Mucosa of descending colon (tissue), 3 donors: ENCODE measurements at regions not wholly inside any gene's neighbourhood (a gene's known extent, or its start where the extent isn't known, plus 50 kb on each side); places are given as distances from the start of the nearest gene placed in this dataset.

Source experiments
- ATAC-seq: fragments of 200-7000 bp; cut with Tn5 transposase; one replicate; pipeline ENCODE4 v1.9.1; 2020; ENCODE audit warnings: mild to moderate bottlenecking, moderate library complexity
- DNase-seq, 3 donors: peaks; one replicate each; pipeline ENCODE4 v3.0.0-alpha.2; 2020
- H3K36me3 ChIP-seq: fragments of 200-600 bp; one replicate; pipeline ENCODE4 v1.8.0; 2021; ENCODE audit warnings: low read depth, mild to moderate bottlenecking
- H3K4me1 ChIP-seq: fragments of 200-600 bp; one replicate; pipeline ENCODE4 v1.8.0; 2021; ENCODE audit warnings: low read depth, mild to moderate bottlenecking
- H3K4me3 ChIP-seq: fragments of 200-600 bp; one replicate; pipeline ENCODE4 v1.8.0; 2021; ENCODE audit warnings: mild to moderate bottlenecking
- H3K9me3 ChIP-seq: fragments of 200-600 bp; one replicate; pipeline ENCODE4 v1.8.0; 2021; ENCODE audit warnings: mild to moderate bottlenecking
- intact Hi-C, 2 donors: fragments of 100-400 bp; cut with DNase I in 1 of 2; cut with micrococcal nuclease in 1 of 2; formaldehyde crosslinking; loops; one replicate each; pipeline versions ENCODE4 v1.11.0 to v1.11.1; 2022; cut with DNase I, micrococcal nuclease
- TF ChIP-seq, protein P1 (sequence below): fragments of 200-600 bp; IDR thresholded peaks from one replicate; pipeline ENCODE4 v1.8.0; 2022; ENCODE audit warnings: antibody characterized with exemption, mild to moderate bottlenecking
- donor health status: DM: no; HTN: no; CAD: no; lungs with moderate emphysema.
- donor health status: DM: no; HTN: no; CAD: no.
- donor health status: DM: no; HTN: yes; CAD: no.

DNA sequence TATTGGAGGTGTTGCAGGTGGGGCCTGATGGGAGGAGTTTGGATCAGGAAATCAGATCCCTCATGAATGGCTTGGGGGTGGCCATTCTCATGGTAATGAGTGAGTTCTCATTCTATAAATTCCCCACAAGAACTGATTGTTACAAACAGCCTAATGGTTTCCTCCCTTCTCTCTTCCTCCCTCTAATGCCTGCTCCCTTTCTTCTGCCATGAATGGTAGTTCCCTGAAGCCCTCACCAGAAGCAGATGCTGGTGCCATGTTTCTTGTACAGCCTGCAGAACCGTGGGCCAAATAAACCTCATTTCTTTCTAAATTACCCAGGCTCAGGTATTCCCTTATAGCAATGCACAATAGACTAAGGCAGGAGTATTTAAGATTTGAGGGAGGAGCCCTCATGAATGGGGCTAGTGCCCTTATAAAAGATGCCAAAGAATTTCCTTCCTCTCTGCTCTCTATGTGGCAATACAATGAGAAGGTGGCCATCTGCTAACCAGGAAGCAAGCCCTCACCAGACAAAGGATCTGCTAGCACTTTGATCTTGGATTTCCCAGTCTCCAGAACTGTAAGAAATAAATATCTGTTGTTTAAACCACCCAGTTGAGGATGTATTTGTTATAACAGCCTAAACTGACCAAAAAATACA lies 251.8 kb downstream of the ZEB2 start:
- no peak overlapping the region for H3K4me3 ChIP-seq
- intact Hi-C loops: no loop called here
- no peaks in the 10 kb centered on the region for H3K4me1 ChIP-seq
- no peak for DNase-seq
- no peaks in the 10 kb centered on the region for H3K9me3 ChIP-seq
- no peak for ATAC-seq
- TF ChIP-seq, protein P1, sequence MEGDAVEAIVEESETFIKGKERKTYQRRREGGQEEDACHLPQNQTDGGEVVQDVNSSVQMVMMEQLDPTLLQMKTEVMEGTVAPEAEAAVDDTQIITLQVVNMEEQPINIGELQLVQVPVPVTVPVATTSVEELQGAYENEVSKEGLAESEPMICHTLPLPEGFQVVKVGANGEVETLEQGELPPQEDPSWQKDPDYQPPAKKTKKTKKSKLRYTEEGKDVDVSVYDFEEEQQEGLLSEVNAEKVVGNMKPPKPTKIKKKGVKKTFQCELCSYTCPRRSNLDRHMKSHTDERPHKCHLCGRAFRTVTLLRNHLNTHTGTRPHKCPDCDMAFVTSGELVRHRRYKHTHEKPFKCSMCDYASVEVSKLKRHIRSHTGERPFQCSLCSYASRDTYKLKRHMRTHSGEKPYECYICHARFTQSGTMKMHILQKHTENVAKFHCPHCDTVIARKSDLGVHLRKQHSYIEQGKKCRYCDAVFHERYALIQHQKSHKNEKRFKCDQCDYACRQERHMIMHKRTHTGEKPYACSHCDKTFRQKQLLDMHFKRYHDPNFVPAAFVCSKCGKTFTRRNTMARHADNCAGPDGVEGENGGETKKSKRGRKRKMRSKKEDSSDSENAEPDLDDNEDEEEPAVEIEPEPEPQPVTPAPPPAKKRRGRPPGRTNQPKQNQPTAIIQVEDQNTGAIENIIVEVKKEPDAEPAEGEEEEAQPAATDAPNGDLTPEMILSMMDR: no peak
- H3K36me3 ChIP-seq: no peaks in the 10 kb centered on the region

DNA sequence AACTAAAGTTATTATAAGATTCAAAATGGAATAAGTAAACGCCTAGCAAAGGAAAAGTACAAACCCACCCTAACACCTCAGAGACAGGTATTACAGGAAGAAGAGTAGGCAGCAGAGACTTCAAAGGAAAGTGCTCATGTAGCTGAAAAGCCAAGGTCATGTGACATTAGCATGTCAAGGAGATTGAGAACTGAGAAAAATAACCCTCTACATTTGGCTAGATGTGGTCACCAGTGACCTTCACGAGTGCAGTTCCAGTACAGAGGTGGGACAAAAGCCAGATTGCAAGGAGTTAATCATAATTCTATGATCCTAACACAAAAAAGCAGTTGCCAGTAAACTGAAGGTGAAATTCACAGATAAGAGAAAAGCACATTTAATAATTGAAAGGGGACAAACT lies 252.7 kb downstream of the ZEB2 start:
- intact Hi-C loops: no loop called here
- H3K4me3 ChIP-seq: no peak overlapping the region
- no peak for DNase-seq
- no peaks in the 10 kb centered on the region for H3K9me3 ChIP-seq
- no peak for ATAC-seq
- TF ChIP-seq, protein P1: no peak
- H3K36me3 ChIP-seq: no peaks in the 10 kb centered on the region
- H3K4me1 ChIP-seq: no peaks in the 10 kb centered on the region

- TF ChIP-seq, protein P1: no peak
- Histone ChIP-seq H3K4me3 (no peak overlapping the region), H3K4me1 (no peaks in the 10 kb centered on the region), H3K9me3 (no peaks in the 10 kb centered on the region), H3K36me3 (no peaks in the 10 kb centered on the region)
- intact Hi-C loops: no loop called here
- DNase-seq (no peak), ATAC-seq (no peak)
These were observed 254.3 kb downstream of the ZEB2 start for GRCh38 chr2:144265654-144266053.

DNA sequence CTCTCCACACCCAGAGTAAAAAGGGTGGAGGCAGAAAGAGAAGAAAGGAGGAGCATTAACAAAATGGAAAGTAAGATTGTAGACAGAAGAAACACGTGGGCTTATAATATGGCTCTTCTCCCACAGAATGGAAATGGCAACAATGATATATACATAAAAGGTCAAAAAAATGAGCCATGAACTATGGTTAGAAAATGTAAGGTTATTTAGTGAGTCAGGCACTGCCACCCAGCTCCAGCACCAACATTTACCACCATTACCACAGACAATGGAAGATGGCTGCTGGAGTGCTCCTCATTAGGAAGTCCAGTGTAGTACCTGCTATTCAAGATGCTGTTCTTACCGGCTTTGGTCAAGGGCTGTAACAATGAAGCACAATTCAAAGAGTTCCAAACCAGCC lies 258.0 kb downstream of the ZEB2 start:
- ATAC-seq (no peak), DNase-seq (no peak)
- intact Hi-C loops: no loop called here
- TF ChIP-seq, protein P1: no peak
- no peaks in the 10 kb centered on the region for H3K4me1 ChIP-seq
- H3K4me3 ChIP-seq: no peak overlapping the region
- H3K9me3 ChIP-seq: no peaks in the 10 kb centered on the region
- H3K36me3 ChIP-seq: no peaks in the 10 kb centered on the region

DNA sequence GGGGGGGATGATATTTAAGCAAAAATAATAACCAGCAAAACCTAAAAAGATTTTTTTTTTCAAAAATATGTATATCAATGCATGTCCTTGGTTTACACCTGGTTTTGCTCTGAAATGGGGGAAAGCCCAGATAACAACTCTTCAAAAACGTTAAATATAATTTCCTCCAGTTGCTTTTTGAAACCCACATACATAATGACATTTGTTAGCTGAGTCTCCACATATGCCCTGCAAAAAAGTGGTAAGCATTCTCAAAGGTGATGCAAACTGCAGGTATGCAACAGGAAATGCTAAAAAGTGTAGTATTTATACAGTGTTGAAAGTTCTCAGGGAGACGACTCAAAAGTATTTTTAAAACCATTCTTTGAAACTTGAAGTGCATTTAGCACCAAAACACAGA lies 258.6 kb downstream of the ZEB2 start:
- Histone ChIP-seq H3K4me3 (no peak overlapping the region), H3K9me3 (no peaks in the 10 kb centered on the region), H3K4me1 (no peaks in the 10 kb centered on the region), H3K36me3 (no peaks in the 10 kb centered on the region)
- TF ChIP-seq, protein P1: no peak
- no peak for ATAC-seq
- intact Hi-C loops: no loop called here
- DNase-seq: no peak

DNA sequence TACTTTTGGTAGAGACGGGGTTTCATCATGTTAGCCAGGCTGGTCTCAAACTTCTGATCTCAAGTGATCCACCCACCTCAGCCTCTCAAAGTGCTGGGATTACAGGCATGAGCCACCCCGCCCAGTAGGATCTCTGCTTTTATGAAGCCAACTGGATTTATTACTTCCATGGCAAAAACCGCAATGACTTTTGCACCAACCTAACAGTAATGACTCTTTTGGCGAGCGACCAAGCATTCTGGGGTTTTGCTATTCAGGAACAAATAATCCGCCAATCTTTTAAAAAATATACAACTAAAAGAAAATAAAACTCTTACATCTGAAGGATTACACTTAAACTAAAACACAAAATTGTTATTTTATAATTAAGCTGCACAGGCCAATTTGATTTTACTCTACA lies 260.6 kb downstream of the ZEB2 start:
- ATAC-seq: no peak
- intact Hi-C loops: no loop called here

More for the DNA sequence above, 260.6 kb downstream of the ZEB2 start:
- no peak for DNase-seq
- TF ChIP-seq, protein P1: no peak
- Histone ChIP-seq H3K4me3 (no peak overlapping the region), H3K9me3 (peaks cover 9% of the 10 kb centered on the region), H3K4me1 (no peaks in the 10 kb centered on the region), H3K36me3 (no peaks in the 10 kb centered on the region)
